CD4-positive, alpha-beta T cell treated with Interleukin-6 for 4 hours (primary cell): ENCODE measurements at regions not wholly inside any gene's neighbourhood (a gene's known extent, or its start where the extent isn't known, plus 50 kb on each side); places are given as distances from the start of the nearest gene placed in this dataset.
"Not testable (repeated sequence)": the region's sequence is repeated elsewhere in the genome, so short reads cannot be mapped to it uniquely, and the experiment has no call there.

Experiments used
- DNase-seq: peaks from one replicate; pipeline ENCODE4 v3.0.0-alpha.2; 2020; ENCODE audit warnings: mixed read lengths

GRCh38 chr9:31697956-31698355, 686.5 kb upstream of the ACO1 start:
- no peak for DNase-seq

- no peak for DNase-seq
Observed at GRCh38 chr9:31699836-31700235, 684.6 kb upstream of the ACO1 start.

GRCh38 chr9:31700252-31701045, 684.0 kb upstream of the ACO1 start:
- DNase-seq: no peak

- DNase-seq: no peak
Observed at GRCh38 chr9:31702957-31703356, 681.5 kb upstream of the ACO1 start.

- DNase-seq: no peak
Observed at GRCh38 chr9:31715250-31715649, 669.2 kb upstream of the ACO1 start.

GRCh38 chr9:31719262-31719661, 665.2 kb upstream of the ACO1 start:
- no peak for DNase-seq

GRCh38 chr9:31730398-31730797, 654.0 kb upstream of the ACO1 start:
- DNase-seq: no peak

- DNase-seq: no peak
Observed at GRCh38 chr9:31733166-31733565, 651.3 kb upstream of the ACO1 start.

GRCh38 chr9:31736581-31737179, 647.8 kb upstream of the ACO1 start:
- no peak for DNase-seq

GRCh38 chr9:31740705-31741104, 643.7 kb upstream of the ACO1 start:
- DNase-seq: no peak

- DNase-seq: no peak
Observed at GRCh38 chr9:31744589-31744988, 639.9 kb upstream of the ACO1 start.

- no peak for DNase-seq
Observed at GRCh38 chr9:31745468-31745867, 639.0 kb upstream of the ACO1 start.

- DNase-seq: no peak
Observed at GRCh38 chr9:31745886-31746285, 638.6 kb upstream of the ACO1 start.

GRCh38 chr9:31753756-31754155, 630.7 kb upstream of the ACO1 start:
- DNase-seq: no peak

GRCh38 chr9:31759703-31760102, 624.7 kb upstream of the ACO1 start:
- no peak for DNase-seq

GRCh38 chr9:31774021-31774420, 610.4 kb upstream of the ACO1 start:
- not testable (repeated sequence) for DNase-seq

GRCh38 chr9:31774571-31774970, 609.9 kb upstream of the ACO1 start:
- no peak for DNase-seq

- no peak for DNase-seq
Observed at GRCh38 chr9:31776471-31776870, 608.0 kb upstream of the ACO1 start.

GRCh38 chr9:31783491-31783890, 601.0 kb upstream of the ACO1 start:
- DNase-seq: no peak

- DNase-seq: no peak
Observed at GRCh38 chr9:31790720-31791119, 593.7 kb upstream of the ACO1 start.

GRCh38 chr9:31799953-31800609, 584.4 kb upstream of the ACO1 start:
- DNase-seq: no peak

GRCh38 chr9:31807574-31808256, 576.7 kb upstream of the ACO1 start:
- no peak for DNase-seq

- DNase-seq: no peak
Observed at GRCh38 chr9:31808766-31809165, 575.7 kb upstream of the ACO1 start.

GRCh38 chr9:31820426-31820825, 564.0 kb upstream of the ACO1 start:
- DNase-seq: no peak
